LHCN-M2 (cell line): ENCODE measurements at regions not wholly inside any gene's neighbourhood (a gene's known extent, or its start where the extent isn't known, plus 50 kb on each side); places are given as distances from the start of the nearest gene placed in this dataset.
"Not testable (repeated sequence)": the region's sequence is repeated elsewhere in the genome, so short reads cannot be mapped to it uniquely, and the experiment has no call there.

Experiments used
- DNase-seq: peaks from one replicate; pipeline ENCODE4 v3.0.0-alpha.2; 2012; ENCODE audit warnings: low read depth

DNA sequence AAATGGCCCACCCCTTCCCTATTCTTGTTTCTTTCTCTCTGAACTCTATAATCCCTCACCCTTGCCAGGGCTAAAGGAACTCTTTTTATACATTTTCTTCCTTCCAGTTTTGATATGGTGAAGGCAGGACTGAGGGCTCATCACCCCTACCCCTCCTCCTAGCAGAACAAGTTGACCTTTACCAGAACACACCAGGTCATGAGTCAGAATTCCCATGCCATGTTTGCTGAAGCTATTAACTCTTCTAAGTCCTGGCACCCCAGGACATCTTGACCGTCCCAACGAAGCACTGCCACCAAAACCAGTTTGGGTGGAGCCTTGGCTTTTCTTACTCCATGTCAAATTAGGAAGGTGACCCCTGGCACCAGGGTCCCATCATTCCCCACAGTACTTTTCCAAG, 57.5 kb upstream of the DYNLT3 start:
- DNase-seq = no peak

- peak; percentile 13 for DNase-seq
Measured at GRCh38 chrX:37905436-37906147, 58.2 kb upstream of the DYNLT3 start.

GRCh38 chrX:37906357-37906756, 59.0 kb upstream of the DYNLT3 start:
- DNase-seq = no peak

DNA sequence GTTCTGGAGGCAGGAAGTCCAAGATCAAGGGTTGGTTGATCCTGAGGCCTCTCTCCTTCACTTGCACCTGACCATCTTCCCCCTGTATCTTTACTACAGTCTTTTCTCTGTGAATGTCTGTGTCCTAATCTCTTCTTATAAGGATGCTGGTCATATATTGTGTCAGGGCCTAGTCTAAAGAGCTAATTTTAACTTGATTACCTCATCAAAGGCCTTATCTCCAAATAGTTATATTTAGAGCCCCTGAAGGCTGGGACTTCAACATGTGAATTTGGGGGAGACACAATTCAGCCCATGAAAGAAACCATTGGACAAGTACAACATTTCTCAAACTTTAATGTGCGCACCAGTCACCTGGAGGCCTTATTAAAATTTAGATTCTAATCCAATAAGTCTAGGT, 62.8 kb upstream of the DYNLT3 start:
- no peak for DNase-seq

DNA sequence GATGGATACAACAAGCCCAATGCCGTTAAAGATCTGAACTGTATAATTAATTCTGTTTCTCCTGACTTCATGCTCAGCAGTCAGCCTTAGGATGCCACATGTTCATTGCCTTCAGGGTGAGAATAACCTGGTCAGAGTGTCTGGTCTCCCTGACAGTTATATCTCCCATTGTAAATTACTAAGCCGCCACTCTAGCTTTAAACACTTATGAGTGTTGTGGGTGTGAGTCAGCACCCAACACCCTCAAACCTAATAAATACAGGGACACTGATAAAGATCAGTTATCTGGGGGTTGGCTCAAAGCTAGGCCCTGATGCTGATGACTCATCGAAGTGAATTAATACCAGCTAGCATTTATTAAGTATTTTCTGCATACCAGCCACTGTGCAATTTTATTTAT, 64.9 kb upstream of the DYNLT3 start:
- no peak for DNase-seq

GRCh38 chrX:37912777-37913176, 65.4 kb upstream of the DYNLT3 start:
- DNase-seq = no peak

GRCh38 chrX:37918168-37918567, 70.8 kb upstream of the DYNLT3 start:
- no peak for DNase-seq

DNA sequence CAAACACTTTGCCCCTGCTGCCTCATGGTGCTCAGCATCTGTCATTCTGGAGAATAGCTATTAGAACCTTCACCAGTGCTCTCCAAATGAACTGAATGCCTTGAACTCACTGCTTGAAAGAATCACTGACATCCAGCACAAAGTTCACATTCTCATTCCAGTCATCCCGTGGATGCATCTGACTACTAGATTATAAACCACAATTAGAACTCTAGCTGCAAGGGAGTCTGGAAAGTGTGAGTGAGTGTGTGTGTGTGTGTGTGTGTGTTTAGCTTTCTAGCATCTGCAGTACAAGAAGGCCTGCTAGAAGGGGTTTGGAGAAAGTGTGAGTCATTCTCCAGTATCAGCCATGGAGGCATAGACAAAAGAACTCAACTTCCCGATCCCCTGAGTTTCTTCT, 71.3 kb upstream of the DYNLT3 start:
- no peak for DNase-seq

- peak; percentile 76 for DNase-seq
Measured at GRCh38 chrX:37921758-37922157, 74.4 kb upstream of the DYNLT3 start.

- DNase-seq = no peak
Measured at GRCh38 chrX:37922928-37923327, 75.6 kb upstream of the DYNLT3 start.

DNA sequence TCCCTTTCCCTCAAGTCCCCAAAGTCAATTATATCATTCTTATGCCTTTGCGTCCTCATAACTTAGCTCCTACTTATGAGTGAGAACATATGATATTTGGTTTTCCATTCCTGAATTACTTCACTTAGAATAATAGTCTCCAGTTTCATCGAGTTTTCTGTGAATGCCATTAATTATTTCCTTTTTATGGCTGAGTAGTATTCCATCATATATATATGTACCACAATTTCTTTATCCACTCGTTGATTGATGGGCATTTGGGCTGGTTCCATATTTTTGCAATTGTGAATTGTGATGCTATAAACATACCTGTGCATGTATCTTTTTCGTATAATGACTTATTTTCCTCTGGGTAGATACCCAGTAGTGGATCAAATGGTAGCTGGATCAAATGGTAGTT, 78.4 kb upstream of the DYNLT3 start:
- DNase-seq = not testable (repeated sequence)

DNA sequence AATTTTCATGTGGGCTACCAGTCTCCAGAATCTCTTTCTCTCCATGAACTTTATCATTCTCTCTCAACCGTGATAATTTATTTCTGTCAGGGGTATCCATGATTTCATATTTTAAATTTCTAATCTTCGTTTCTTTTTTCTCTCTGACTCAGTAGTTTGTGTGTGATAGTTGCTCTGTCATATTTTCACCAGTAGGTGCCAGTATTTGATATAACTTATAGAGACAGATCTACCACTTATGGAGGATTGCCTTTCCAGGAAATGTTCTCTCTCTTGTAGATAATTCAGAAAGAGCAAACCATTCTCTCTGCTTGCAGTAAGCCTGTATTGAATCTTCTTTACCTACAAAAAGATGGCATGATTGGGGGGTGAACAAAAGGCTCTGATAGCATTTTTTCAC, 79.3 kb upstream of the DYNLT3 start:
- peak; percentile 41 for DNase-seq

DNA sequence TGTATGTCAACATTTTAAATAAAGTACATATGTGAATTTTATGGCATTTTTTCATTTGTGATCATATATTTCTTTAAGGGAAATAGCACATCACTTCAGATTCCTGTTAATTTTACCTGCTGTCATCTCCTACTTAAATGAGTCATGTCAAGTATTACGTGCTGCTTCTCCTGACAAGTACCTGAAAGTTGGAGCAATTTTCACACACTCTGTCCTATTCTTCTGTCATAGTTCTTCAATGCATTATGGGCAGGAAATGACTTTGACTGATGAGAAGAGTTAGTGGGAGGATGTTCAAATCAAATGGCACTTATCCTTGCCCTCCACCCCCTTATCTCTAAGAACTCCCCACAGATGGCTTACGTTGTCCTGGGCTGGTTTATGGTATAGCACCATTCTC, 64.2 kb upstream of the SYTL5 start:
- DNase-seq = no peak

DNA sequence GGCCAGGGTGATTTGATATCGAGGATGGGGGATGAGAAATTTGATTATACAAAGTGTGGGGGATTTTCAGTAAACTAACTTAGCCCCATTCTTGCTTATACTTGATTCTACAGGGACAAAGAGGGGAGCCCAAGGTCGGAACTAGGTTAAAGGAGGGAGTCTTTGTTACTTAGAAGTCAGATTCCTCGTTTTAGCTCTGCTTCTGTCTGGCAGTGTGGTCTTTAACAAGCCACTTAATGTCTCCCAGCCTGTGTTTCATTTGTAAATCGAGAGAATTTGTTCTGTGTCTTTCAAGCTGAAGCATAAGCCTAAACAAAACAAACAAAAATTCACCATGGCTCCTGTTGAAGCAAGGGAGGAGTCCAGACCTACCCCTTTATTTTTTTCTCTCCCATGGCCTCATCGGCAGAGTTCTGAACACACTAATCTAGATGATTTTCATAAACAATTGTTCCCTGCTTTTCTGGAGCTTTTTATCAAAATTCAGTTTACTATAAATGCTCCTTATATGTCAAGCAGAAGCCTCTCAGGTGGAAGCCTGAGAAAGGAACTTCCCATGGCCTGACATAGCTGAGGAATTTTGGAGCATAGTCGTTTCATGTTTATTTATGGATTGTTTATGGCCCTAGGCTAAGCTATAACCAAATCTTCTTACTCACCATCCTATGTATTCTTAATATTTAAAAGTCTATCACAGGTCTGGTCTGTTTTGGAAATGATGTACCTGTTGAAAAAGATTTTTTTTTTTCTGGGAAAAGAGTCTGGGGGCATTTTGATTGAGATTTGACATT, 62.6 kb upstream of the SYTL5 start:
- no peak for DNase-seq

DNA sequence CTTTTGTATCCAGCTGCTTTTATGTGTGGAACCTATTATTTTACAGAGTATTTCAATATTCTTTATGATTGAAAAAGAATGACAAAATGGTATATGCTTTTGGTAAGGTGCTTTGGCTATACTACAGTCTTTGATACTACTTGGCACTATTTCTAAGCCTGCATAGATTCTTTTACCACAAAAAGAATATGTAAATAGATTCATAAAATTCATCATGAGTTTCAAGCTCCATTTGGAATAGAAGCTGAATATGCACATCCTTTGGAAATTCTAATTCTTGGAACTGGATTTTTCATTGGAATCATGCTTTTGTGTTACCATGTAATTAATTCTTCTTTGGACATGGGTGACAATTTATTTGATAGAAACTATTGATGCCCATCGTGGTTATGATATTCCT, 60.2 kb upstream of the SYTL5 start:
- DNase-seq = no peak

- no peak for DNase-seq
Measured at GRCh38 chrX:37955273-37955672, 51.1 kb upstream of the SYTL5 start.

DNA sequence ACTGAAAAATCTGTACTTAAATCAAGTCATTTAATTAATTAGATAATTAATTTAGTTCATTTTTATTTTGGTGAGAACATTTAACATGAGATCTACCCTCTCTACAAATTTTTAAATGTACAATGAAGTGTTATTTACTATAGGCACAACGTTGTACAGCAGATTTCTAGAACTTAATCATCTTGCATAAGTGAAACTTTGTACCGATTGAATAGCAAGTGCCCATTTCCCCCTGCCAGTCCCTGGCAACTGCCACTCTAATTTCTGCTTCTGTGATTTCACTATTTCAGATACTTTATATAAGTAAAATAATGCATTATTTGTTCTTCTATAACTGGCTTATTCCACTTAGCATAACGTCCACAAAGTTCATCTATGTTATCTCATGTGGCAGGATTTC, 50.1 kb upstream of the SYTL5 start:
- no peak for DNase-seq
